GM12872 (cell line): ENCODE measurements at regions not wholly inside any gene's neighbourhood (a gene's known extent, or its start where the extent isn't known, plus 50 kb on each side); places are given as distances from the start of the nearest gene placed in this dataset.

ENCODE experiments used
- TF ChIP-seq, protein P1 (sequence below): IDR thresholded peaks from 3 replicates; pipeline ENCODE4 v1.5.1; 2011; ENCODE audit warnings: low read depth, mild to moderate bottlenecking, low read length, moderate library complexity; ENCODE audit not compliant: insufficient read depth

DNA sequence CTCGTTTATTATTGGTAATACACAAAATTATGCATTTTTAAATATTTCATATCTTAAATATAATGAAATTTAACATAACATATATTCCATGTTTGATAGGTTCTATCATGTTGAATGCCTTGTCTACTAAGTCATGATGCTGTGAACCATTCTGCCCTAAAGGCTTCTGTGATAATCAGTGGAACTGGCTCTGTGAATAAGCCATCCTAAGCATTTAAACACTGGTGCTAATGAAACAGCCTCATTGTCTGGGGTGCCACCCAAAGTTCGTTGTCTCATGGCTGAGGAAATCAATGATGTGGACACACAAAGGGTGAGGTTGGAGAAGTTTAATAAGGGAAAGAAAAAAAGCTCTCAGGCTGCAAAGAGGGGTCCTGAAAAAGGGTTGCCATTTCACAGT is 264.7 kb upstream of the ZRANB2 start:
- TF ChIP-seq, protein P1, sequence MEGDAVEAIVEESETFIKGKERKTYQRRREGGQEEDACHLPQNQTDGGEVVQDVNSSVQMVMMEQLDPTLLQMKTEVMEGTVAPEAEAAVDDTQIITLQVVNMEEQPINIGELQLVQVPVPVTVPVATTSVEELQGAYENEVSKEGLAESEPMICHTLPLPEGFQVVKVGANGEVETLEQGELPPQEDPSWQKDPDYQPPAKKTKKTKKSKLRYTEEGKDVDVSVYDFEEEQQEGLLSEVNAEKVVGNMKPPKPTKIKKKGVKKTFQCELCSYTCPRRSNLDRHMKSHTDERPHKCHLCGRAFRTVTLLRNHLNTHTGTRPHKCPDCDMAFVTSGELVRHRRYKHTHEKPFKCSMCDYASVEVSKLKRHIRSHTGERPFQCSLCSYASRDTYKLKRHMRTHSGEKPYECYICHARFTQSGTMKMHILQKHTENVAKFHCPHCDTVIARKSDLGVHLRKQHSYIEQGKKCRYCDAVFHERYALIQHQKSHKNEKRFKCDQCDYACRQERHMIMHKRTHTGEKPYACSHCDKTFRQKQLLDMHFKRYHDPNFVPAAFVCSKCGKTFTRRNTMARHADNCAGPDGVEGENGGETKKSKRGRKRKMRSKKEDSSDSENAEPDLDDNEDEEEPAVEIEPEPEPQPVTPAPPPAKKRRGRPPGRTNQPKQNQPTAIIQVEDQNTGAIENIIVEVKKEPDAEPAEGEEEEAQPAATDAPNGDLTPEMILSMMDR, result no peak

- TF ChIP-seq, protein P1, result peak; percentile 39; the same call in 1 of the 3 replicates
Observed at GRCh38 chr1:71343686-71344416, 263.0 kb upstream of the ZRANB2 start.

GRCh38 chr1:71339238-71339637 is 258.4 kb upstream of the ZRANB2 start:
- TF ChIP-seq, protein P1, result no peak

DNA sequence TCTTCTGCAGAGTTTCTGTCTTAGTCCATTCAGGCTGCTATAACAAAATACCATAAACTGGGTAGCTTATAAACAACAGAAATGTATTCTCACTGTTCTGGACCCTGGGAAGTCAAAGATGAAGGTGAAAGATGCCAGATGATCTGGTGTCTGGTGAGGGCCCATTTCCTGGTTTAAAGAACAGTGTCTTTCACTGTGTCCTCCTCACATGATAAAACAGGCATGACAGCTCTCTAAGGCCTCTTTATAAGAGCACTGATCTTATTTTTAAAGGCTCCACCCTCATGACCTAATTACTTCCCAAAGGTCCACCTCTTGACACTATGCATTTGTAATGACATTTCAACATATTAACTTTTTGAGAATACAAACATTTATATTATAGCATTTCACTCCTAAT is 250.2 kb upstream of the ZRANB2 start:
- TF ChIP-seq, protein P1, result no peak

- TF ChIP-seq, protein P1, result no peak
Observed at GRCh38 chr1:71324671-71325267, 243.9 kb upstream of the ZRANB2 start.

DNA sequence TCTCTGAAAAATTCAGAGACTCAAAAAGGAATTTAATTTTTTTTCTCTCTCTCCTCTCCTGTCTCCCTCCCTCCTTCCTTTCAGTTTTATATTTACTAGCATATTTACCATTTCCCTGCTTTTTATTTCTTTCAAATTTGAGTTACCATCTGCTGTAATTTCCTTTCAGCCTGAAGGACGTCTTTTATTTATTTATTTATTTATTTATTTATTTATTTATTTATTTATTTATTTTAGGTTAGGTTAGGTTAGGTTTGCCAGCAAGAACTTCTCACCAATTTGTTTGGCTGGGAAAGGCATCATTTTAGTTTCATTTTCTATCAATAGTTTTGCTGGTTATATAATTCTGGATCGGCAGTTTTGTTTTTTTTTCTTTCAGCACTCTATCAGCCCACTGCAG is 231.7 kb upstream of the ZRANB2 start:
- TF ChIP-seq, protein P1, result no peak

DNA sequence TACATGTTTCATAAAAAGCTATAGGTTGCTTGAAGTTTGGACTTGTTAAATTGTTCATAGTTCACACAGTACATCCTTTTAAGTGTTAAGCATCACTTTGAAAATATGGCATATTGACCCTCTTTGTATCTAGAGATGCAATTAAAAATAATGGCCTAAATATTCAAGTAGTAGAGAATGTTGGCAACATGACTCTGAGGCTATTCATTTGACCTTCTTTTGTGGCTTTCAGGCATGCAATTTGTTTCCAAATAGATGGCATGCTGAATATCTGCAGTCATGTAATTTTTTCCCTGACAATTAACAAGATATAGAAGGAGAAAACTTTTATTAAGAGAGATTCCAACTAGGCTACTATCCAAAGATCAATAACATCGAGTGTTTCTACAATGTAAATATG is 230.5 kb upstream of the ZRANB2 start:
- TF ChIP-seq, protein P1, result no peak
